ES-I3 (cell line): ENCODE measurements at regions not wholly inside any gene's neighbourhood (a gene's known extent, or its start where the extent isn't known, plus 50 kb on each side); places are given as distances from the start of the nearest gene placed in this dataset.

ENCODE experiments used
- H3K36me3 ChIP-seq: 2 replicates; pipeline ENCODE4 v1.6.1; 2013; ENCODE audit warnings: mild to moderate bottlenecking, low read length, control low read depth, moderate library complexity; ENCODE audit not compliant: insufficient read depth
- H3K4me1 ChIP-seq: 2 replicates; pipeline ENCODE4 v1.6.1; 2013; ENCODE audit warnings: mild to moderate bottlenecking, control low read depth, low read length; ENCODE audit not compliant: insufficient read depth
- H3K9ac ChIP-seq: 2 replicates; pipeline ENCODE4 v1.6.1; 2013; ENCODE audit warnings: low read depth, mild to moderate bottlenecking, low read length, moderate library complexity
- H3K9me3 ChIP-seq: 2 replicates; pipeline ENCODE4 v1.6.1; 2013; ENCODE audit warnings: mild to moderate bottlenecking, low read length, moderate library complexity; ENCODE audit not compliant: control insufficient read depth, insufficient read depth

- peaks cover 4% of the 10 kb centered on the region for H3K9me3 ChIP-seq
- H3K36me3 ChIP-seq: no peaks in the 10 kb centered on the region
Observed at GRCh38 chr4:136811496-136812077, 720.7 kb downstream of the PCDH18 start.

GRCh38 chr4:136810626-136811025, 721.7 kb downstream of the PCDH18 start:
- Histone ChIP-seq H3K36me3 (no peaks in the 10 kb centered on the region), H3K4me1 (no peaks in the 10 kb centered on the region), H3K9ac (no peak overlapping the region), H3K9me3 (peaks cover 8% of the 10 kb centered on the region)

More at GRCh38 chr4:136811496-136812077, 720.7 kb downstream of the PCDH18 start:
- Histone ChIP-seq H3K9ac (no peak overlapping the region), H3K4me1 (no peaks in the 10 kb centered on the region)

GRCh38 chr4:136806844-136807243, 725.5 kb downstream of the PCDH18 start:
- no peak overlapping the region for H3K9ac ChIP-seq
- no peaks in the 10 kb centered on the region for H3K36me3 ChIP-seq
- peaks cover 25% of the 10 kb centered on the region for H3K9me3 ChIP-seq
- H3K4me1 ChIP-seq: no peaks in the 10 kb centered on the region

GRCh38 chr4:136805617-136806016, 726.7 kb downstream of the PCDH18 start:
- no peak overlapping the region for H3K9ac ChIP-seq
- H3K9me3 ChIP-seq: peaks cover 24% of the 10 kb centered on the region
- no peaks in the 10 kb centered on the region for H3K36me3 ChIP-seq
- H3K4me1 ChIP-seq: no peaks in the 10 kb centered on the region

GRCh38 chr4:136803433-136803832, 728.9 kb downstream of the PCDH18 start:
- H3K9me3 ChIP-seq: peaks cover 21% of the 10 kb centered on the region
- H3K9ac ChIP-seq: no peak overlapping the region
- H3K36me3 ChIP-seq: 0 out of 2 replicates have a peak, but pooled peaks cover 3% of the 10 kb centered on the region
- no peaks in the 10 kb centered on the region for H3K4me1 ChIP-seq

GRCh38 chr4:136800248-136800647, 732.0 kb downstream of the PCDH18 start:
- Histone ChIP-seq H3K9me3 (peaks cover 14% of the 10 kb centered on the region), H3K9ac (no peak overlapping the region), H3K4me1 (peaks cover 15% of the 10 kb centered on the region), H3K36me3 (0 out of 2 replicates have a peak, but pooled peaks cover 3% of the 10 kb centered on the region)

GRCh38 chr4:136796953-136797352, 735.3 kb downstream of the PCDH18 start:
- Histone ChIP-seq H3K36me3 (0 out of 2 replicates have a peak, but pooled peaks cover 3% of the 10 kb centered on the region), H3K4me1 (peaks cover 15% of the 10 kb centered on the region), H3K9ac (no peak overlapping the region), H3K9me3 (no peaks in the 10 kb centered on the region)

GRCh38 chr4:136793848-136794247, 738.4 kb downstream of the PCDH18 start:
- Histone ChIP-seq H3K36me3 (no peaks in the 10 kb centered on the region), H3K9ac (no peak overlapping the region), H3K4me1 (peaks cover 15% of the 10 kb centered on the region), H3K9me3 (no peaks in the 10 kb centered on the region)

GRCh38 chr4:136784326-136784725, 748.0 kb downstream of the PCDH18 start:
- Histone ChIP-seq H3K9me3 (peaks cover 4% of the 10 kb centered on the region), H3K36me3 (no peaks in the 10 kb centered on the region), H3K4me1 (no peaks in the 10 kb centered on the region; the same call in 1 of the 2 replicates), H3K9ac (no peak overlapping the region)

- Histone ChIP-seq H3K9me3 (no peaks in the 10 kb centered on the region), H3K36me3 (no peaks in the 10 kb centered on the region), H3K9ac (no peak overlapping the region), H3K4me1 (no peaks in the 10 kb centered on the region; the same call in 1 of the 2 replicates)
Observed at GRCh38 chr4:136769717-136770116, 762.6 kb downstream of the PCDH18 start.

GRCh38 chr4:136768925-136769275, 763.4 kb downstream of the PCDH18 start:
- H3K9me3 ChIP-seq: no peaks in the 10 kb centered on the region
- no peak overlapping the region for H3K9ac ChIP-seq
- no peaks in the 10 kb centered on the region for H3K36me3 ChIP-seq
- H3K4me1 ChIP-seq: peaks cover 4% of the 10 kb centered on the region

- Histone ChIP-seq H3K36me3 (no peaks in the 10 kb centered on the region), H3K9me3 (no peaks in the 10 kb centered on the region), H3K9ac (no peak overlapping the region), H3K4me1 (peaks cover 7% of the 10 kb centered on the region)
Observed at GRCh38 chr4:136768213-136768924, 763.9 kb downstream of the PCDH18 start.

- Histone ChIP-seq H3K9ac (no peak overlapping the region), H3K36me3 (no peaks in the 10 kb centered on the region), H3K9me3 (no peaks in the 10 kb centered on the region), H3K4me1 (peaks cover 7% of the 10 kb centered on the region)
Observed at GRCh38 chr4:136763919-136764318, 768.4 kb downstream of the PCDH18 start.

GRCh38 chr4:136755531-136755916, 776.8 kb downstream of the PCDH18 start:
- H3K36me3 ChIP-seq: no peaks in the 10 kb centered on the region
- peaks cover 10% of the 10 kb centered on the region; the same call in 1 of the 2 replicates for H3K4me1 ChIP-seq

More at GRCh38 chr4:136755531-136755916, 776.8 kb downstream of the PCDH18 start:
- H3K9ac ChIP-seq: no peak overlapping the region
- H3K9me3 ChIP-seq: no peaks in the 10 kb centered on the region
